ENCODE measurements at regions not wholly inside any gene's neighbourhood (a gene's known extent, or its start where the extent isn't known, plus 50 kb on each side); places are given as distances from the start of the nearest gene placed in this dataset.

DNA sequence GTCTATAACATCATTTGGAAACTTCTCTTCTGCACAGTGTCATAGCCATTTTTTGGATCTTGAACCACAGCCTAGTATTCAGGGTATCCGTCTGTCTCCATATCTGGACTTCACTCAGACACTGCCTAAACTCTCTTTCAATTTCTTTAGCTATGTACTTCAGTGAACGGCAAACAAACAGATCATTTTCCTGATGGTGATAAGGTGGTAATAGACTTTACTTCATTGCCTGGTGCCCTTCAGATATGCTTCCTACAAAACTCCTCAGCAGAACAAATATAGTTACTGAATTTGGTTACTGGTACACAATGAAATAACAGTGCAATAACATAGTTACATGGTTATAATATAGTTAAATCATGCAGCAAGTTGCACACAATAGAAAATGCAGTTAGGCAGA lies 348.2 kb downstream of the ZSWIM6 start:
- Histone ChIP-seq H3K4me1 (peaks cover 0 to 4% (median 0%) of the 10 kb centered on the region in 4 donors), H3K27ac (no peak overlapping the region), H3K9me3 (no peaks in the 10 kb centered on the region), H3K27me3 (no peaks in the 10 kb centered on the region), H3K4me3 (no peak overlapping the region), H3K36me3 (no peaks in the 10 kb centered on the region)
- TF ChIP-seq, protein P1, sequence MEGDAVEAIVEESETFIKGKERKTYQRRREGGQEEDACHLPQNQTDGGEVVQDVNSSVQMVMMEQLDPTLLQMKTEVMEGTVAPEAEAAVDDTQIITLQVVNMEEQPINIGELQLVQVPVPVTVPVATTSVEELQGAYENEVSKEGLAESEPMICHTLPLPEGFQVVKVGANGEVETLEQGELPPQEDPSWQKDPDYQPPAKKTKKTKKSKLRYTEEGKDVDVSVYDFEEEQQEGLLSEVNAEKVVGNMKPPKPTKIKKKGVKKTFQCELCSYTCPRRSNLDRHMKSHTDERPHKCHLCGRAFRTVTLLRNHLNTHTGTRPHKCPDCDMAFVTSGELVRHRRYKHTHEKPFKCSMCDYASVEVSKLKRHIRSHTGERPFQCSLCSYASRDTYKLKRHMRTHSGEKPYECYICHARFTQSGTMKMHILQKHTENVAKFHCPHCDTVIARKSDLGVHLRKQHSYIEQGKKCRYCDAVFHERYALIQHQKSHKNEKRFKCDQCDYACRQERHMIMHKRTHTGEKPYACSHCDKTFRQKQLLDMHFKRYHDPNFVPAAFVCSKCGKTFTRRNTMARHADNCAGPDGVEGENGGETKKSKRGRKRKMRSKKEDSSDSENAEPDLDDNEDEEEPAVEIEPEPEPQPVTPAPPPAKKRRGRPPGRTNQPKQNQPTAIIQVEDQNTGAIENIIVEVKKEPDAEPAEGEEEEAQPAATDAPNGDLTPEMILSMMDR (IDR thresholded peaks at IDR 0.05), result no peak
- TF ChIP-seq POLR2A (IDR thresholded peaks at IDR 0.05), result no peak
- DNase-seq, result no peak

DNA sequence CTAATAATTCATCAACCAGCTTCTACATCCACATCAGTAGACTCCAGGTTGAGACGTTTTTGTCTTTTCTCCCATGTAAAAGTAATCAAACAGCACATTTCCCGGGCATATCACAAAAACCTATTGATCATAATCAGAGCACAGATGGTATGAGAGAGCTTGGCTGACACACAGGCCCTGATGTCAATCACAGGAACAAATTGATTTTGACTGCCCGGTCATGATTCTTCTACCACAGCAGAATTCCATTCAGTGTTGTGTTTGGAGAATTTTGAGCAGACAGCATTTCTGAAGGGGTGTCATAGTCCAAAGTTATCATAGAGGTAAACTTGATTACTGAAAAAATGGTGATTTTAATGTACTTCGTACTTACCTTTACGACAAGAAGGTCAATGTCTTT lies 351.1 kb downstream of the ZSWIM6 start:
- Histone ChIP-seq H3K27ac (no peak overlapping the region), H3K4me1 (no peaks in the 10 kb centered on the region), H3K9me3 (no peaks in the 10 kb centered on the region), H3K4me3 (no peak overlapping the region), H3K27me3 (no peaks in the 10 kb centered on the region), H3K36me3 (no peaks in the 10 kb centered on the region)
- no peak for DNase-seq
- no peak for TF ChIP-seq POLR2A (IDR thresholded peaks at IDR 0.05)
- TF ChIP-seq, protein P1 (IDR thresholded peaks at IDR 0.05), result no peak

DNA sequence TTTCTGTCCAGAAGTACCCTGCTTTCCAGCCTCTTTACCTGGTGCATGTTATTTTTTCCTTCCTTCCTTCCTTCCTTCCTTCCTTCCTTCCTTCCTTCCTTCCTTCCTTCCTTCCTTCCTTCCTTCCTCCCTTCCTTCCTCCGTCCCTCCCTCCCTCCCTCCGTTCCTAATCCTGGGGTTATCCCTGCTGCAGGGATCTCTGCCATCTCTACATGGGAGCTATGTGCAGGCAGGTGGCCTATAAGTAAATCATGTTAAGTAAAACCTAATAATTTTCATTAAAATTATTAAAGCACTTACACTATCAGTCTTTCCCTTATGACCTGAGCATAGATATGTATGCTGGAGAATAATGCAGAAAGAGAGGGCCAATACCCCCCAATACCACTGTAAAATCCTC lies 351.9 kb downstream of the ZSWIM6 start:
- TF ChIP-seq POLR2A (IDR thresholded peaks at IDR 0.05), result no peak
- TF ChIP-seq, protein P1 (IDR thresholded peaks at IDR 0.05), result no peak
- no peaks in the 10 kb centered on the region for H3K27me3 ChIP-seq
- H3K27ac ChIP-seq, result no peak overlapping the region
- no peaks in the 10 kb centered on the region for H3K36me3 ChIP-seq
- no peak for DNase-seq
- no peak overlapping the region for H3K4me3 ChIP-seq
- H3K9me3 ChIP-seq, result no peaks in the 10 kb centered on the region
- no peaks in the 10 kb centered on the region for H3K4me1 ChIP-seq

DNA sequence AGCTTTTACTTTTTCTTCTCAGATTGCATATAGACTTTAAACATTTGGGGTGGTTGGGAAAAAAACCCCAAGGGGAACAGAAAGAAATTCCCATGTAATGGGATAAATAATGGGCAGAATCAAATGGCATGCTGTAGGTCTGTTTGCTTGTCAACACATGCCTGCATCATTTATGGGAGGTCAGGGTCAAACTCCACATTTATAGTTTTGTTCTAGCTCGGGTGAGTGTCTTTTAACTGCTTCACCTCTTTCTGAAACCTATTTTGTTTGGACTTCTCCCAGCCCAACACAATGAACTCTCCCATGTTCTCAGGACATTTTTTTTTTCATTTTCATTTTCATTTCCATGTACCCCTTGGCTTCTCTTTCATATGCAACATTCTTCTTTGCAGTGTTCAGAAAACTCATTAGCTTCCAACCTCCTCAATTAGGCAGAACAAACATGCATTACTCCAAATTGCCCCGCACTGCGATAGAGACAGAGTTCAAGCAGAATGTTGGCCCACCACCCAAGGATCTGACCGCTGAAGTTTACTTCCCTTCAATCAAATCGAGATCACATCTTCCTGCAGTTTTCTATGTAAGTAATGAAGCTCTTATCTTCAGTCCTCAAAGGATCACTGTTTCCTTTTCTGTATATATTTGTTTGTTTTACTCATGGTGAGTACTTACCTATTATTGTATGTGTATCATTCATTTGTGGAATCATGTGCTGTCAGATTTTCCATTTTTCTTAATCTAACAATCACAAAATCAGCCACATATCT lies 354.6 kb downstream of the ZSWIM6 start:
- TF ChIP-seq, protein P1 (IDR thresholded peaks at IDR 0.05), result no peak
- TF ChIP-seq POLR2A (IDR thresholded peaks at IDR 0.05), result no peak

DNA sequence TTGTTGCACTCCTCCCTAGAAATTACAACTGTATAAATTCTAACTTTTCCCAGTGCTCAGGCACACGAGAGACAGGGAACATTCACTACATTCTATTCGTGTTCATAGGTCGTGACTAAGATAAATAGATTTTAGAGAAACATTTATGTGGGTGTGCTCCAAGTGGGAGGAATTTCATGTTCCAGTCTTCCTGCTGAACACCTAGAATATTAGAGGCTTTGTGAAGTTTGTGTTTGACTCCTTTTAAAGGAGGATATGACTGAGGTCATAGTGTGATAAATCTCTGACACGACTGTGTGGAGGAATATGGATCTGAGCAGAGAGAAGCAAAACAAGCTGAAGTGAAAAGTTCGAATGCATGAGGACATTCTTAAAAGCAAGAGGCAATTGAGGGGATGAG lies 355.3 kb downstream of the ZSWIM6 start:
- H3K4me1 ChIP-seq, result no peaks in the 10 kb centered on the region
- no peaks in the 10 kb centered on the region for H3K9me3 ChIP-seq
- no peak for TF ChIP-seq POLR2A (IDR thresholded peaks at IDR 0.05)
- TF ChIP-seq, protein P1 (IDR thresholded peaks at IDR 0.05), result no peak
- H3K27ac ChIP-seq, result no peak overlapping the region
- H3K36me3 ChIP-seq, result no peaks in the 10 kb centered on the region
- H3K27me3 ChIP-seq, result no peaks in the 10 kb centered on the region
- no peak overlapping the region for H3K4me3 ChIP-seq
- DNase-seq, result no peak

More for the DNA sequence above, 354.6 kb downstream of the ZSWIM6 start:
- Histone ChIP-seq H3K36me3 (no peaks in the 10 kb centered on the region), H3K27me3 (no peaks in the 10 kb centered on the region), H3K27ac (no peak overlapping the region), H3K4me1 (no peaks in the 10 kb centered on the region), H3K9me3 (no peaks in the 10 kb centered on the region), H3K4me3 (no peak overlapping the region)
- DNase-seq, result no peak
